GM21825 (cell line): ENCODE measurements at regions not wholly inside any gene's neighbourhood (a gene's known extent, or its start where the extent isn't known, plus 50 kb on each side); places are given as distances from the start of the nearest gene placed in this dataset.

Experiments
- ATAC-seq: cut with Tn5 transposase; IDR thresholded peaks from one replicate; pipeline ENCODE4 v1.9.1; 2021; ENCODE audit warnings: mild to moderate bottlenecking, moderate library complexity; ENCODE audit not compliant: unreplicated experiment

GRCh38 chr10:78523453-78523852 lies 489.8 kb downstream of the RPS24 start:
- ATAC-seq, result no peak

- ATAC-seq, result no peak
Observed at GRCh38 chr10:78524342-78524741, 490.7 kb downstream of the RPS24 start.

- no peak for ATAC-seq
Observed at GRCh38 chr10:78524941-78525340, 491.3 kb downstream of the RPS24 start.

DNA sequence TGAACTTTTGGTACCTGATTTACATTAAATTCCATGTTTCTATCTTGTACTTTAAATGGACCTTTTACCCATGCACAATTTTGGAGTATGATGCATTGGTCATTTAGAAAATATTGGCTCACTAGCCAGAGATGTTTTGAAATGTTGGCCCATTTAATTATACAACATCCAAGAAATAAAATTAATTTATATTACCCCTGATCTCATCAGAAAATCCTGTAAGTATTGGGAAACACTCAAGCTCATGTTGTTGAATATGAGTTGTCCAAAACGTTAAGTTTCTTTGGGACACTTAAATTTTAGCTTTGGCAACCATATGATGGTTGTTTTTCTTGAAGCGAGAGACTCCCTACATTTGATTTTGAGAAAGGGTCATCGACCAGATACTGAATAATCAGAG lies 492.7 kb downstream of the RPS24 start:
- no peak for ATAC-seq

GRCh38 chr10:78527296-78527695 lies 493.6 kb downstream of the RPS24 start:
- no peak for ATAC-seq

DNA sequence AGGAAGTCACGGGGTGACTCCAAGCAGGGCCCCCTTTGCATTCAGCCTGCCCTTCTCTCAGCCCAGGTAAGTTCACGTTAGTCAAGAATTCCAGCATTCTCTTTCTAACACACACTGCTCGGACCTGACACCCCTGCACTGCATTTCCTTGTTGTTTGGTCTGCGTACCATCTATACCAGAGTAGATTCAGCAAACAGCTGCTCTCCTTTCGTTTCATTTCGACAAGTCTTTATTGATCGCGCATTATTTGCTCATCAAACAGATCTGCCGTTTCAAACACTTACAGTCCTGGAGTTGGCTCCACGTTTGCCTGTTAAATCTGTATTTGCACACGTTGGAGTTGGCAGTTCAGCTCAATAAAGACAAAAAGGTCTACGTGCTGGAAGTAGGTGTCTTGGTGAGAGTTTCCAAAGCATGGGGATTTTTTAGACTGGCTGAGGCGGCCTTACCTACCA lies 495.1 kb downstream of the RPS24 start:
- ATAC-seq, result no peak

GRCh38 chr10:78529262-78529661 lies 495.6 kb downstream of the RPS24 start:
- ATAC-seq, result no peak

GRCh38 chr10:78531088-78531487 lies 497.4 kb downstream of the RPS24 start:
- ATAC-seq, result no peak

DNA sequence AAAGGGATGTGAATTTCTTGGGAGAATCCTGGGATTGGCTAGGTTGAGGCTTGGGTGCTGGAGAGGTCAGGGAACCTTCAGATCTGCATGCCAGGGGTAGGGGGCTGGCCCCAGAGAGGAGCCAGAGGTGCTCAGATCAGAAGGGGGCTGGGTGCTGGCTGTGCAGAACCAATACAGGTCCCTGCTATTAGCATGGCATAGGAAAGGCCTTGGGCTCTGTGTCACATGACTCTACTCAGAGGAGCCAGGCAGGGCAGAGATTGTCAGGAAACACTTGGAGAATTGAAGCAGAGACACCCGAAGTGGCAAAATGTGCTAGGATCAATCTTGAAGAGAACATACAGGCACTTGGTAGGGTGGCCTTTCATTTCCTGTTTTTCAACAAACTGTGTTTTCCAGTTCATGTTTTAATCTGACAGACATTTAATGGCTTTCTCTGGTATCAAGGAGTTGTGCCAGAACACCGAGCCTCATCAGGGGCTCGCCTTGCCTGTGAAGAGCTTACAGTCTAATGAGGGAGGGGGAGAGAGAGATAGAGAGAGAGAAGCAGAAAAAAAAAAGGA lies 498.9 kb downstream of the RPS24 start:
- ATAC-seq, result no peak

DNA sequence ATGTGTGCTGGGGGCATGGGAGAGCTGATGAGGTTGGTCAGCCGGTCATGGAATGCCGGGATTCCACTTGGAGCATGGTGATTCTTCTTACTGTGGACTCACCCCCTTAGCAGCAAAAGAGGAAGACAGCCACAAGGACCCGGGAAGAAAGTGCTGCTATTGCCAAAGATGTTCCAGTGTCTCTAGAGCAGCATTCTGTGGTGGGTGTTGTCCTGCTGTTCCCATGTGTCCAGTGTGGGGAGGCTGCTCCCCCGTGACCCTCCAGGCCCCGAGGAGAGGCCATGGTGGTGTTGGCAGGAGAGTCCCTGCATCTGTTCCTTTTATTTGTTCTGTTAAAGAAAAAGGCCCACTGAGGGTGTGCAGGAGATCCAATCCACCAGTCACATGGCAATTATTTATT lies 499.4 kb downstream of the RPS24 start:
- ATAC-seq, result no peak

DNA sequence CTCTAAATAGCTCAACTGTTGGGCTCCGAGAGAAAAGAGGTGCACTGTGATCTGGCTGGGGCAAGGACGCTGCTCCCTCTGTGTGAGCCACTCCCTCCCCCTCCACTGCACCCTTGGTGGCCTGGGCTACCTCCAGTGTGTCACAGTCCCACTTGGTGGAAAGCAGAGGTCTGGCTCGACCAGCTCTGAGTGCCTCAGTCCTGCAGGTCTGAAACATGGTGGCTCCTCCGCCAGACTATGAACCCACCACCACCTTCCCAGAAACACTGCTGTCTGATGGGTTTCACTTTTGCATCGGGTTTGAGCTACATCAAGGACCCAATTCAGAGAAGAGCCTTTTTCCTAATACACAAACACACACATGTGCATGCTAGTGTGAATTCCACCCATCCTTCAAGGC lies 500.1 kb downstream of the RPS24 start:
- no peak for ATAC-seq

DNA sequence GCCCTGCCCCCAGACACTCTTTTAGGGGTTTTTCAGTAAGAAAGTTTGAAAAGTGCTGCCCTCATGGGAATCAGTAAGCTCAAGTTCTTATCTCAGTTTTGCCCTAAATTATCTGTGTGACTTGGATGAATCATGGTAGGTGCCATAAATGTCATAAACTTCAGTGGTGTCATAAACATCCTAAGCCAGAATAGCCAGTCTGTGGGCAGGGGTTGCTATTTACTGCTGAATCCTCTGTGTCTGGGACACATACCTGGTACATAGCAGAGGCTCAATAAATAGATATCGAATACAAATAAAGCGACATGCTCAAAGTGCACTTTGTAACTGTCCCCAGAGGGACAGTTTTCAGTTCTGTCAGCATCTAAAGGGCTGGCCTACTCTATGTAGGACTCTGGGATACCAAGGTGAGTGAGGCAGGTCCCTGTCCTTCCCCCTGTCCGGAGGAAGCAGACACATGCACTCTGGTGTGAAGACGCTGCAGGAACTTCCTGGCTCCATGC lies 502.1 kb downstream of the RPS24 start:
- ATAC-seq, result no peak

GRCh38 chr10:78537018-78537417 lies 503.4 kb downstream of the RPS24 start:
- no peak for ATAC-seq

- ATAC-seq, result no peak
Observed at GRCh38 chr10:78539247-78539766, 505.6 kb downstream of the RPS24 start.

- no peak for ATAC-seq
Observed at GRCh38 chr10:78540355-78541076, 506.9 kb downstream of the RPS24 start.

DNA sequence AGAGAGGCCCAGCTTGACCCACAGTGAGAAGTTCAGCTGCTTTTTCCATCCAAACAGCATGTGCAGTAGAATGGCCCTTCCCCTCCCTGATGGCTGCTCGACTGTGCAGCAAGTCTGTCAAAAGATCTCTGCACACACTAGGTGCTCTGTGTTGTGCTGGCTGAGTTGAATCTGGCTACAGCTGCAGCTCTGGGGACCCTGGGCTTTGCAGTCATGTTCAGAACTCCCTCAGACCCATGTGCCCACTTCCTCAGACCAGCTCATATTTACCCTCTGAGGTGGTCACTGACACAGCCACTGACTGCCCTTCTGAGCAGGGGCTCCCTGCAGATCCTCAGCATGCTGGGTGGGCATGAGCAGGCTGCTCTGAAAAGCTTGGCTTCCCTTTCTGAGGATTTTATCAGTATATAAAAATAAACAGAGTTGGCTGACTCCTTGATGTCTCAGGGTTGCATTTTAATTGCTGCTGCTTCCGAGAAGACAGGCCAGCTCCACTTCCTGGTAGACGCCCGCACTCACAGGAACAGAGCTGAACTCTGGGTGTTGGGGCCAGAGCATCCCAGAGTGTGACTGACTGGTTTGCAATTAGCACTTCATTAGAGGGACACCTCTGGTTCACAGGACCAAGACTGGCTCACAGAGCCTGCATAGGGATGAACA lies 507.9 kb downstream of the RPS24 start:
- no peak for ATAC-seq

GRCh38 chr10:78542141-78542489 lies 508.5 kb downstream of the RPS24 start:
- ATAC-seq, result no peak

DNA sequence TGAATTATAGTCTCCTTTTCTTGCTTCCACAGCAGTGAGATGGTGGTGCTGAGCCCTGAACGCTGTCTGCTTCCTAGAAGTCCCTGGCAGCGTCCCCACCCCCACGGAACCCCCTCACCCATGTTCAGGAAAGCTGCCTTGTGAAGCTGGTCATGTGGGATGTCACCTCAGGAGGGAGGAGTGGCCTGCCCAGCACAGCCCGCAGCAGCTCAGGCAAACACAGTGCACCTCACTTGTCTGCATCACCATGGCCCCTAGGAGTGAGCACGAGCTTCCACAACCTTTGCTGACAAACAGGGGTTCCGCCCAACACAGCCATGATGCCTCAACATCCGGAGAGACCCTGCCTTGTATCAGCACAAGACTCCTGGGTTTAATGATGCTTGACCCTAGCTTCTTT lies 508.9 kb downstream of the RPS24 start:
- no peak for ATAC-seq

- ATAC-seq, result no peak
Observed at GRCh38 chr10:78543031-78543748, 509.5 kb downstream of the RPS24 start.

GRCh38 chr10:78543749-78544362 lies 510.2 kb downstream of the RPS24 start:
- ATAC-seq, result no peak
